Urothelium cell line (cell line): ENCODE measurements at regions not wholly inside any gene's neighbourhood (a gene's known extent, or its start where the extent isn't known, plus 50 kb on each side); places are given as distances from the start of the nearest gene placed in this dataset.

ENCODE experiments used
- DNase-seq: peaks from one replicate; pipeline ENCODE4 v3.0.0; 2011; ENCODE audit warnings: low spot score, mixed read lengths
- FAIRE-seq: peaks from 2 replicates; lab custom pipeline; 2011; peaks lifted over from hg19 to GRCh38; lab: Jason Lieb, UNC

GRCh38 chr2:206212673-206213513, 53.2 kb downstream of the EEF1B2 start:
- peak; percentile 35 for DNase-seq
- FAIRE-seq, result no peak

- FAIRE-seq (no peak), DNase-seq (no peak)
Measured at GRCh38 chr2:206213514-206213845, 53.8 kb downstream of the EEF1B2 start.

- no peak for FAIRE-seq
Measured at GRCh38 chr2:206217166-206217565, 57.3 kb upstream of the ZDBF2 start.

DNA sequence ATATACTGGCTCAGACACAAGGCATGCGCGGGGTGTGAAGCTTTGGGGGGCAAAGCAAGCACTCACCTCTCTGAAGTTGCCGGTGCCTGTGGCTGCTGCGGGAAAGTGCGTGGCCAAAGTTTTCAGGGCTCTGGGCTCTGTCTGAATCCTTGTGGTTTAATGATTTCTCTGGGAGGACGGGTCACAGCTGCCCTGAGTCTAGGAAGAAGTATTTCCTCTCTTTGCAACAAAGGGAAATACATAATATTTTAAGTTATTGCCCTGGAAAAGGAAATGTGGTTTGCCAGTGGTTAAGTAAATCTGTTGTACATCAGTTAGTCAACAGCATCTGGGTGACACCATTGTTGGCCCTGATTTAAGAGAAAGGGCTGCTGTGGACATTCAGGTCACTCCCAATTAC, 56.7 kb upstream of the ZDBF2 start:
- no peak for DNase-seq

More at GRCh38 chr2:206217166-206217565, 57.3 kb upstream of the ZDBF2 start:
- no peak for DNase-seq

DNA sequence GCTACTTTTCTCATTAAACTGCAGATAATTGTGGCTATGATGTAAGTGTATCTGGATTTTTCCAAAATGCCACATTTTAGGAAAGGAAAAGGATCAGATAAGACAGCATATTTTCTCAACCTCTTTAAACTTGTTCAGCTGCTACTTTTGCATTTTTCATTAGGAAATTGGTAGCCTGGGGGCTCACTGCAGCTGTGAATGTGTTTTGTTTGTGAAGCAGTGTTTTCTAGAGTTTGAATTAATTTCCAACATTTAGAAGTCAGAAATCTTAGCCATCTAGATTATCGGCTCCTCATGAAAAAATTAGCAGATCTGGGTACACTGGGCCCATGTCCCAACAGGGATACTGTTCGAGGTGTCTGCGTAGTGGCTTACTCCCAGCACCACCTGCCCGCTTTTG, 56.3 kb upstream of the ZDBF2 start:
- DNase-seq (no peak), FAIRE-seq (no peak)

More for the DNA sequence above, 56.7 kb upstream of the ZDBF2 start:
- no peak for FAIRE-seq

- DNase-seq, result no peak
- FAIRE-seq, result no peak
Measured at GRCh38 chr2:206218796-206219499, 55.5 kb upstream of the ZDBF2 start.

- no peak for DNase-seq
- FAIRE-seq, result no peak
Measured at GRCh38 chr2:206219957-206220356, 54.5 kb upstream of the ZDBF2 start.

GRCh38 chr2:206220997-206221396, 53.5 kb upstream of the ZDBF2 start:
- FAIRE-seq (no peak), DNase-seq (no peak)
